IMR-90 (cell line): ENCODE measurements at regions not wholly inside any gene's neighbourhood (a gene's known extent, or its start where the extent isn't known, plus 50 kb on each side); places are given as distances from the start of the nearest gene placed in this dataset.

Source experiments
- ATAC-seq: fragments of 200-7000 bp; cut with Tn5 transposase; 2 replicates; pipeline ENCODE4 v1.9.1; 2020; ENCODE audit warnings: low read depth, mild to moderate bottlenecking, moderate library complexity
- BruUV-seq: library from RNA; stranded (reverse); fragments of 400-500 nt; replicated peaks from 2 replicates; lab custom pipeline; 2021; lab: Mats Ljungman, UMichigan
- CTCF ChIA-PET: fragments of 300-600 bp; formaldehyde crosslinking; extraction: SDS; loops from one replicate; lab custom pipeline; 2021; ENCODE audit warnings: antibody characterized with exemption; lab: Yijun Ruan, JAX
- POLR2A ChIA-PET: fragments of 300-600 bp; sonication (Branson Sonifier 250); formaldehyde crosslinking; loops from one replicate; lab custom pipeline; 2022; ENCODE audit warnings: antibody characterized with exemption; ENCODE audit not compliant: unreplicated experiment; lab: Charles Lee
- DNase-seq: peaks from one replicate; pipeline ENCODE4 v3.0.0; 2013
- H2AFZ ChIP-seq: replicated peaks from 2 replicates; pipeline ENCODE3; 2013; ENCODE audit warnings: low read length, mild to moderate bottlenecking; ENCODE audit not compliant: poor library complexity
- H2AK5ac ChIP-seq: 2 replicates; pipeline ENCODE4 v1.6.1; 2013; ENCODE audit warnings: low read depth, low read length, inconsistent platforms
- H2AK9ac ChIP-seq: replicated peaks from 2 replicates; pipeline ENCODE3; 2013; ENCODE audit warnings: mild to moderate bottlenecking, low read depth, low read length, moderate library complexity; ENCODE audit not compliant: poor library complexity
- H2BK120ac ChIP-seq: 2 replicates; pipeline ENCODE4 v1.6.1; 2013; ENCODE audit warnings: low read depth, low read length, inconsistent platforms
- H2BK15ac ChIP-seq: 3 replicates; pipeline ENCODE4 v1.6.1; 2013; ENCODE audit warnings: low read depth, low read length, inconsistent platforms
- H2BK20ac ChIP-seq: 2 replicates; pipeline ENCODE4 v1.6.1; 2013; ENCODE audit warnings: low read depth, mild to moderate bottlenecking, inconsistent platforms, low read length, moderate library complexity
- H2BK5ac ChIP-seq: 2 replicates; pipeline ENCODE4 v1.6.1; 2013; ENCODE audit warnings: mild to moderate bottlenecking, low read depth, low read length, inconsistent platforms; ENCODE audit not compliant: poor library complexity, severe bottlenecking
- H3K14ac ChIP-seq: replicated peaks from 2 replicates; pipeline ENCODE4 v1.6.1; 2013; ENCODE audit warnings: low read depth, low read length, inconsistent platforms
- H3K18ac ChIP-seq: 2 replicates; pipeline ENCODE4 v1.6.1; 2013; ENCODE audit warnings: low read depth, low read length, control low read depth
- H3K23ac ChIP-seq: 2 replicates; pipeline ENCODE4 v1.6.1; 2013; ENCODE audit warnings: low read depth, low read length, inconsistent platforms
- H3K27ac ChIP-seq: 2 replicates; pipeline ENCODE4 v1.5.1; 2013; ENCODE audit warnings: mild to moderate bottlenecking, control low read depth, low read length; ENCODE audit not compliant: insufficient read depth
- H3K27me3 ChIP-seq: 2 replicates; pipeline ENCODE4 v1.6.1; 2013; ENCODE audit warnings: low read length; ENCODE audit not compliant: control insufficient read depth, insufficient read depth
- H3K36me3 ChIP-seq: 2 replicates; pipeline ENCODE4 v1.6.1; 2013; ENCODE audit warnings: low read length, mixed read lengths; ENCODE audit not compliant: control insufficient read depth, insufficient read depth
- H3K4ac ChIP-seq: 2 replicates; pipeline ENCODE4 v1.6.1; 2013; ENCODE audit warnings: low read depth, low read length, inconsistent platforms
- H3K4me1 ChIP-seq: 2 replicates; pipeline ENCODE4 v1.6.1; 2013; ENCODE audit warnings: low read length, mixed read lengths; ENCODE audit not compliant: control insufficient read depth, insufficient read depth
- H3K4me2 ChIP-seq: 2 replicates; pipeline ENCODE4 v1.6.1; 2013; ENCODE audit warnings: low read depth, mild to moderate bottlenecking, control low read depth, low read length, moderate library complexity
- H3K4me3 ChIP-seq: 2 replicates; pipeline ENCODE4 v1.5.1; 2013; ENCODE audit warnings: low read depth, mild to moderate bottlenecking, control low read depth, low read length, moderate library complexity; ENCODE audit not compliant: insufficient read depth
- H3K56ac ChIP-seq: 2 replicates; pipeline ENCODE4 v1.6.1; 2013; ENCODE audit warnings: low read length, inconsistent platforms; ENCODE audit not compliant: insufficient read depth; ENCODE audit errors: extremely low read depth
- H3K79me1 ChIP-seq, 2 experiments: 2 replicates each; pipeline ENCODE4 v1.6.1; 2013; ENCODE audit warnings: low read length in 2 of 2, inconsistent platforms in 1 of 2, low read depth in 1 of 2
- H3K9ac ChIP-seq: 2 replicates; pipeline ENCODE4 v1.6.1; 2013; ENCODE audit warnings: low read depth, low read length, control low read depth
- H3K9me1 ChIP-seq: 2 replicates; pipeline ENCODE4 v1.6.1; 2013; ENCODE audit warnings: low read length, inconsistent platforms; ENCODE audit not compliant: insufficient read depth
- H3K9me3 ChIP-seq: 2 replicates; pipeline ENCODE4 v1.6.1; 2013; ENCODE audit warnings: low read length; ENCODE audit not compliant: control insufficient read depth, insufficient read depth
- H4K20me1 ChIP-seq: 2 replicates; pipeline ENCODE4 v1.6.1; 2013; ENCODE audit warnings: low read length, inconsistent platforms; ENCODE audit not compliant: insufficient read depth
- H4K5ac ChIP-seq: 2 replicates; pipeline ENCODE4 v1.6.1; 2013; ENCODE audit warnings: mild to moderate bottlenecking, low read depth, low read length, control low read depth
- H4K8ac ChIP-seq, 2 experiments: 2 replicates each; pipeline ENCODE4 v1.6.1; 2013; ENCODE audit warnings: low read depth in 2 of 2, low read length in 2 of 2, control low read depth in 1 of 2, inconsistent platforms in 1 of 2
- H4K91ac ChIP-seq: 2 replicates; pipeline ENCODE4 v1.6.1; 2013; ENCODE audit warnings: low read depth, low read length, inconsistent platforms; ENCODE audit not compliant: insufficient read depth
- BHLHE40 ChIP-seq: fragments of 150-350 bp; IDR thresholded peaks from 2 replicates; pipeline ENCODE4 v1.6.1; 2016; ENCODE audit warnings: mild to moderate bottlenecking, low read depth, low read length
- CEBPB ChIP-seq: IDR thresholded peaks from 2 replicates; pipeline ENCODE4 v1.6.1; 2012; ENCODE audit warnings: low read depth, low read length, improper control_type of control experiment
- CHD1 ChIP-seq: IDR thresholded peaks from 2 replicates; pipeline ENCODE4 v1.6.1; 2012; ENCODE audit warnings: low read depth, low read length, improper control_type of control experiment
- FOS ChIP-seq: fragments of 150-350 bp; IDR thresholded peaks from 2 replicates; pipeline ENCODE4 v1.6.1; 2016; ENCODE audit warnings: low read depth, low read length
- MAFK ChIP-seq: IDR thresholded peaks from 2 replicates; pipeline ENCODE4 v1.6.1; 2012; ENCODE audit warnings: low read depth, low read length, improper control_type of control experiment
- MAZ ChIP-seq: IDR thresholded peaks from 2 replicates; pipeline ENCODE4 v1.6.1; 2012; ENCODE audit warnings: low read depth, mild to moderate bottlenecking, low read length, improper control_type of control experiment, moderate library complexity, borderline replicate concordance
- MXI1 ChIP-seq: IDR thresholded peaks from 2 replicates; pipeline ENCODE4 v1.6.1; 2012; ENCODE audit warnings: low read depth, mild to moderate bottlenecking, low read length, moderate library complexity, borderline replicate concordance
- NFE2L2 ChIP-seq: fragments of 150-350 bp; IDR thresholded peaks from 2 replicates; pipeline ENCODE4 v1.6.1; 2016; ENCODE audit warnings: low read depth, mild to moderate bottlenecking, low read length
- POLR2A ChIP-seq: IDR thresholded peaks from 2 replicates; pipeline ENCODE4 v1.6.1; 2012; ENCODE audit warnings: mild to moderate bottlenecking, low read depth, low read length
- RAD21 ChIP-seq: IDR thresholded peaks from 2 replicates; pipeline ENCODE4 v1.6.1; 2012; ENCODE audit warnings: low read length, improper control_type of control experiment
- RCOR1 ChIP-seq: IDR thresholded peaks from 2 replicates; pipeline ENCODE4 v1.6.1; 2012; ENCODE audit warnings: mild to moderate bottlenecking, low read length, improper control_type of control experiment; ENCODE audit not compliant: insufficient replicate concordance
- RFX5 ChIP-seq: IDR thresholded peaks from 2 replicates; pipeline ENCODE4 v1.8.0; 2012; ENCODE audit warnings: low read depth, mild to moderate bottlenecking, low read length, moderate library complexity
- SMC3 ChIP-seq: fragments of 150-350 bp; IDR thresholded peaks from 2 replicates; pipeline ENCODE4 v1.6.1; 2016; ENCODE audit warnings: low read depth, mild to moderate bottlenecking, antibody characterized with exemption, low read length, moderate library complexity
- WGBS, 2 experiments: methylation state at CpG; one replicate each; pipeline versions ENCODE4 v1.1.5 to v1.1.7; 2013; ENCODE audit warnings: missing lambda C conversion rate in 2 of 2; ENCODE audit not compliant: insufficient read length in 1 of 2; ENCODE audit errors: extremely low coverage in 2 of 2; 5-methylcytosine and 5-hydroxymethylcytosine counted together
- dilution Hi-C: fragments of 300-500 bp; cut with HindIII; formaldehyde crosslinking; loops from one replicate; pipeline ENCODE4 v1.14.3; 2018; ENCODE audit warnings: low sequenced_read_pairs; ENCODE audit not compliant: unreplicated experiment
- in situ Hi-C: fragments of 300-500 bp; cut with MboI; formaldehyde crosslinking; loops from 3 replicates; pipeline ENCODE4 v1.14.3; 2019; ENCODE audit warnings: low sequenced_read_pairs, inconsistent platforms, mixed read lengths
- intact Hi-C: fragments of 100-400 bp; cut with micrococcal nuclease; formaldehyde crosslinking; loops from 2 replicates; pipeline ENCODE4 v1.10.0; 2022
- TF ChIP-seq, protein P1 (sequence below): fragments of 150-350 bp; IDR thresholded peaks from 2 replicates; pipeline ENCODE4 v1.6.1; 2017; ENCODE audit warnings: mild to moderate bottlenecking, antibody characterized with exemption, low read length, low read depth
- TF ChIP-seq, protein P2 (sequence below): conservative IDR thresholded peaks from 2 replicates; pipeline ENCODE4 v1.5.1; 2012; ENCODE audit warnings: mild to moderate bottlenecking, low read depth, low read length, improper control_type of control experiment
- TF ChIP-seq, protein P3 (sequence below): fragments of 150-350 bp; IDR thresholded peaks from 2 replicates; pipeline ENCODE4 v1.6.1; 2016; ENCODE audit warnings: low read depth, mild to moderate bottlenecking, low read length, moderate library complexity, borderline replicate concordance

DNA sequence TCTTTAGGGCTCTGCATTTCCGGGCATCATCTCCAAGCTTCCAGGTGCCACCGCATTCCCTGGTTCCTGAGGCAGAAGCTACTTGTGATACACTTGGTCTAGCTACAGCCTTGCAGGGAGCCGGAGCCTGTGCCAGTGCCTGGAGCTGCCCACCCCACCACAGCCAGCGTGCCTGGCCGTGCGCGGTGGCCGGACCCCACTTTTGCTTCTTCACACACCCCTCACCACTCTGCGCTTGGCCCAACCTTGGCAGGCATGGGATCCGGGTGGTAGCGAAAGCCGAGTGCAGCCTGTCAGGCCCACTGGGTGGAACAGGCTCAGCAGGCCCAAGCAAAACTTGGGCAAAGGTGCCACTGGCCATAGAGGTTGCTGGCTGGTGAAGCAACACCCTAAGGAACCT is 823.7 kb downstream of the GLUD2 start:
- Histone ChIP-seq H3K23ac (no peak overlapping the region), H3K27ac (no peak overlapping the region), H2BK20ac (no peak overlapping the region), H3K4me2 (no peak overlapping the region), H4K5ac (no peak overlapping the region), H2AK5ac (no peak overlapping the region), H3K9ac (no peak overlapping the region), H3K9me3 (peaks cover 5% of the 10 kb centered on the region; the same call in 1 of the 2 replicates), H3K36me3 (no peaks in the 10 kb centered on the region), H3K14ac (no peak overlapping the region), H2AK9ac (no peak overlapping the region), H3K56ac (no peak overlapping the region), H3K4ac (no peak overlapping the region), H4K20me1 (no peaks in the 10 kb centered on the region), H3K9me1 (no peaks in the 10 kb centered on the region), H3K4me1 (no peaks in the 10 kb centered on the region), H2BK5ac (no peak overlapping the region), H3K79me1 (no peaks in the 10 kb centered on the region), H2AFZ (no peak overlapping the region), H2BK15ac (no peak overlapping the region), H4K91ac (no peak overlapping the region), H4K8ac (no peak overlapping the region), H2BK120ac (no peak overlapping the region), H3K4me3 (no peak overlapping the region), H3K18ac (no peak overlapping the region), H3K27me3 (no peaks in the 10 kb centered on the region)
- WGBS, 2 experiments = 77% methylated on average over 11 of the region's 12 CpGs; no CpG with 5 or more reads in 1 of the 2 experiments
- TF ChIP-seq CHD1 (no peak), RAD21 (no peak), MXI1 (no peak), NFE2L2 (no peak), MAZ (no peak), RFX5 (no peak), FOS (no peak), SMC3 (no peak), CEBPB (no peak), RCOR1 (no peak), MAFK (no peak), POLR2A (no peak), BHLHE40 (no peak)
- TF ChIP-seq, protein P1, sequence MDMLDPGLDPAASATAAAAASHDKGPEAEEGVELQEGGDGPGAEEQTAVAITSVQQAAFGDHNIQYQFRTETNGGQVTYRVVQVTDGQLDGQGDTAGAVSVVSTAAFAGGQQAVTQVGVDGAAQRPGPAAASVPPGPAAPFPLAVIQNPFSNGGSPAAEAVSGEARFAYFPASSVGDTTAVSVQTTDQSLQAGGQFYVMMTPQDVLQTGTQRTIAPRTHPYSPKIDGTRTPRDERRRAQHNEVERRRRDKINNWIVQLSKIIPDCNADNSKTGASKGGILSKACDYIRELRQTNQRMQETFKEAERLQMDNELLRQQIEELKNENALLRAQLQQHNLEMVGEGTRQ = no peak
- TF ChIP-seq, protein P2, sequence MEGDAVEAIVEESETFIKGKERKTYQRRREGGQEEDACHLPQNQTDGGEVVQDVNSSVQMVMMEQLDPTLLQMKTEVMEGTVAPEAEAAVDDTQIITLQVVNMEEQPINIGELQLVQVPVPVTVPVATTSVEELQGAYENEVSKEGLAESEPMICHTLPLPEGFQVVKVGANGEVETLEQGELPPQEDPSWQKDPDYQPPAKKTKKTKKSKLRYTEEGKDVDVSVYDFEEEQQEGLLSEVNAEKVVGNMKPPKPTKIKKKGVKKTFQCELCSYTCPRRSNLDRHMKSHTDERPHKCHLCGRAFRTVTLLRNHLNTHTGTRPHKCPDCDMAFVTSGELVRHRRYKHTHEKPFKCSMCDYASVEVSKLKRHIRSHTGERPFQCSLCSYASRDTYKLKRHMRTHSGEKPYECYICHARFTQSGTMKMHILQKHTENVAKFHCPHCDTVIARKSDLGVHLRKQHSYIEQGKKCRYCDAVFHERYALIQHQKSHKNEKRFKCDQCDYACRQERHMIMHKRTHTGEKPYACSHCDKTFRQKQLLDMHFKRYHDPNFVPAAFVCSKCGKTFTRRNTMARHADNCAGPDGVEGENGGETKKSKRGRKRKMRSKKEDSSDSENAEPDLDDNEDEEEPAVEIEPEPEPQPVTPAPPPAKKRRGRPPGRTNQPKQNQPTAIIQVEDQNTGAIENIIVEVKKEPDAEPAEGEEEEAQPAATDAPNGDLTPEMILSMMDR = no peak
- TF ChIP-seq, protein P3, sequence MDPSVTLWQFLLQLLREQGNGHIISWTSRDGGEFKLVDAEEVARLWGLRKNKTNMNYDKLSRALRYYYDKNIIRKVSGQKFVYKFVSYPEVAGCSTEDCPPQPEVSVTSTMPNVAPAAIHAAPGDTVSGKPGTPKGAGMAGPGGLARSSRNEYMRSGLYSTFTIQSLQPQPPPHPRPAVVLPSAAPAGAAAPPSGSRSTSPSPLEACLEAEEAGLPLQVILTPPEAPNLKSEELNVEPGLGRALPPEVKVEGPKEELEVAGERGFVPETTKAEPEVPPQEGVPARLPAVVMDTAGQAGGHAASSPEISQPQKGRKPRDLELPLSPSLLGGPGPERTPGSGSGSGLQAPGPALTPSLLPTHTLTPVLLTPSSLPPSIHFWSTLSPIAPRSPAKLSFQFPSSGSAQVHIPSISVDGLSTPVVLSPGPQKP = no peak
- in situ Hi-C loops (no loop called here), dilution Hi-C loops (no loop called here), intact Hi-C loops (no loop called here)
- no peak for ATAC-seq
- no peak for DNase-seq
- ChIA-PET CTCF (no interaction called here), POLR2A (no interaction called here)
- BruUV-seq = no TSS peak
